Activated CD8-positive, alpha-beta T cell treated with anti-CD3 and anti-CD28 coated beads for 36 hours (primary cell): ENCODE measurements at regions not wholly inside any gene's neighbourhood (a gene's known extent, or its start where the extent isn't known, plus 50 kb on each side); places are given as distances from the start of the nearest gene placed in this dataset.
"Not testable (repeated sequence)": the region's sequence is repeated elsewhere in the genome, so short reads cannot be mapped to it uniquely, and the experiment has no call there.

Experiments used
- ATAC-seq: fragments of 200-7000 bp; cut with Tn5 transposase; one replicate; pipeline ENCODE4 v1.10.0; 2021; ENCODE audit warnings: mild to moderate bottlenecking, moderate library complexity
- CTCF ChIA-PET: fragments of 350-600 bp; sonication (Branson Sonifier 250); formaldehyde crosslinking; loops from one replicate; lab custom pipeline; 2021; ENCODE audit warnings: antibody characterized with exemption; lab: Charles Lee
- POLR2A ChIA-PET: fragments of 350-600 bp; sonication (Branson Sonifier 250); formaldehyde crosslinking; loops from one replicate; lab custom pipeline; 2021; ENCODE audit warnings: antibody characterized with exemption; lab: Charles Lee
- DNase-seq: peaks from one replicate; pipeline ENCODE4 v3.0.0-alpha.2; 2020
- H3K27ac Mint-ChIP-seq: one replicate; pipeline ENCODE4 v1.8.0; 2021; ENCODE audit warnings: mild to moderate bottlenecking, mixed read lengths
- H3K27me3 Mint-ChIP-seq: one replicate; pipeline ENCODE4 v1.8.0; 2021; ENCODE audit warnings: mixed read lengths
- H3K36me3 Mint-ChIP-seq: one replicate; pipeline ENCODE4 v1.8.0; 2021; ENCODE audit warnings: low read depth, mixed read lengths
- H3K4me1 Mint-ChIP-seq: one replicate; pipeline ENCODE4 v1.8.0; 2021; ENCODE audit warnings: low read depth, mixed read lengths
- H3K4me3 Mint-ChIP-seq: one replicate; pipeline ENCODE4 v1.8.0; 2021; ENCODE audit warnings: mild to moderate bottlenecking, moderate library complexity, mixed read lengths
- H3K9me3 Mint-ChIP-seq: one replicate; pipeline ENCODE4 v1.8.0; 2021; ENCODE audit warnings: mixed read lengths
- intact Hi-C: fragments of 100-400 bp; cut with micrococcal nuclease; formaldehyde crosslinking; loops from one replicate; pipeline ENCODE4 v1.10.0; 2022
- TF ChIP-seq, protein P1 (sequence below): fragments of 200-600 bp; IDR thresholded peaks from one replicate; pipeline ENCODE4 v1.8.0; 2022; ENCODE audit warnings: antibody characterized with exemption, mild to moderate bottlenecking

DNA sequence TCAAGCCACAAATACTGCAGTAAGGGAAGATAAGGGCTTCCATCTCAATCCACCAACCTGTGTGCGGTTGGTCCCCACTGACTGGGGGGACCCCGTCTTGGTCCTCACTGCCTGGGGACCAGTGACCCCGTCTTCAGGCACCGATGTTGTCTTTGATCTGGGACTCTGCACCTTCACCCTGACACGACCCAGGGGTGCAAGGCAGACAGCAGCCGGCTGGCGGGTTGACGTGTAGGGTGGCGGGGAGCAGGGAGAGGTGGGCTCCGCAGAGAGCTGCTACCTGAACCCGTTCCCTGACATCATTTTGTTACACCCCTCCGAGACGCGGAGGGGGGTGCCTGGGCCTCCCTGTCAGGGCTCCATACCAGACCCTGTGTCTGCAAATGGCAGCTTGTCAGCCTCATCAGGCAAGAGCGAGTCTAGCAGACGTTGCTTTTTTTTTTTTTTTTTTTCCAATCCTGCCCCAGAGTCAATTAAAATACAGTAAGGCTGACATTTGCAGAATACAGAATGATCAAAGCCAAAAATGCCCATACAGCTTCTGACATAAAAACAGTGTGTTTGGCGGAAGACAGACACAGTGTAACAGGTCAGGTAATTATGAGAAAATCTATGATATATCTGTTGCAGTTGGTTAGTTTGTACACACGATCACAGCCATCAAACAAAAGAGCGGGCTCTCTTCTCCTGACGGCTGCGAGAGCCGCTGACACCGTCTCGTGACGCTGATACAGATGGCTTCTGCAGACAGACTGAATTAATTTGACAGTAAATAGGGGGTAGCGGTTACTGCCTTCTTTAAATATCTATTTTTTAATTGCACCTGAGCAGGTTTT lies 118.6 kb downstream of the CRLF2 start:
- ATAC-seq = peak; percentile 43
- no peak for DNase-seq
- ChIA-PET POLR2A (no interaction called here), CTCF (no interaction called here)
- TF ChIP-seq, protein P1, sequence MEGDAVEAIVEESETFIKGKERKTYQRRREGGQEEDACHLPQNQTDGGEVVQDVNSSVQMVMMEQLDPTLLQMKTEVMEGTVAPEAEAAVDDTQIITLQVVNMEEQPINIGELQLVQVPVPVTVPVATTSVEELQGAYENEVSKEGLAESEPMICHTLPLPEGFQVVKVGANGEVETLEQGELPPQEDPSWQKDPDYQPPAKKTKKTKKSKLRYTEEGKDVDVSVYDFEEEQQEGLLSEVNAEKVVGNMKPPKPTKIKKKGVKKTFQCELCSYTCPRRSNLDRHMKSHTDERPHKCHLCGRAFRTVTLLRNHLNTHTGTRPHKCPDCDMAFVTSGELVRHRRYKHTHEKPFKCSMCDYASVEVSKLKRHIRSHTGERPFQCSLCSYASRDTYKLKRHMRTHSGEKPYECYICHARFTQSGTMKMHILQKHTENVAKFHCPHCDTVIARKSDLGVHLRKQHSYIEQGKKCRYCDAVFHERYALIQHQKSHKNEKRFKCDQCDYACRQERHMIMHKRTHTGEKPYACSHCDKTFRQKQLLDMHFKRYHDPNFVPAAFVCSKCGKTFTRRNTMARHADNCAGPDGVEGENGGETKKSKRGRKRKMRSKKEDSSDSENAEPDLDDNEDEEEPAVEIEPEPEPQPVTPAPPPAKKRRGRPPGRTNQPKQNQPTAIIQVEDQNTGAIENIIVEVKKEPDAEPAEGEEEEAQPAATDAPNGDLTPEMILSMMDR = no peak
- Mint-ChIP-seq H3K36me3 (peaks cover 3% of the 10 kb centered on the region), H3K4me3 (peak overlapping the region; percentile 35), H3K4me1 (peaks cover 3% of the 10 kb centered on the region), H3K27ac (peak overlapping the region; percentile 66), H3K27me3 (no peaks in the 10 kb centered on the region), H3K9me3 (peaks cover 7% of the 10 kb centered on the region)
- intact Hi-C loops = no loop called here

DNA sequence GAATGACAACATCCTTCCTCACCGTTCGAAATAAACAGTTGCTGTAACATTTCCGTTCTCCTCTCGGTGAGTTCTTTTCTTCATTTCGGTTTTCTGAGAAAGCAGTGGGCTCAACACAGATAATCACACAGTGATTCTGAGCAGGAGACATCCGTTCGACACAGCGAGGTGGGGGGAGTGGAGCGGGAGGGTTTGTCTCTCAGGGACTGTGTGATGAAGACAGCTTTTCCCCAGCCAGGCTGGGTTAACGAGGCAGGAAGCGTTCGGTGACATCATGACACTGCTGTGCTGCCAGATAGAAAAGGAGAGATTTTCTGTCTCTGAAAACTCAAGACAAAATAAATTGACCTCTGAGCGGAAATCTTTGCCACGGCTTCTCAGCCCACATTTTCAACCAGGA lies 119.3 kb downstream of the CRLF2 start:
- H3K4me3 Mint-ChIP-seq = peak overlapping the region; percentile 35
- no peaks in the 10 kb centered on the region for H3K27me3 Mint-ChIP-seq
- DNase-seq (peak; percentile 74), ATAC-seq (peak; percentile 97)
- H3K4me1 Mint-ChIP-seq = peaks cover 3% of the 10 kb centered on the region
- H3K36me3 Mint-ChIP-seq = peaks cover 3% of the 10 kb centered on the region
- H3K9me3 Mint-ChIP-seq = peaks cover 7% of the 10 kb centered on the region
- intact Hi-C loops = no loop called here
- ChIA-PET POLR2A (no interaction called here), CTCF (no interaction called here)
- H3K27ac Mint-ChIP-seq = peak overlapping the region; percentile 66
- TF ChIP-seq, protein P1 = no peak

DNA sequence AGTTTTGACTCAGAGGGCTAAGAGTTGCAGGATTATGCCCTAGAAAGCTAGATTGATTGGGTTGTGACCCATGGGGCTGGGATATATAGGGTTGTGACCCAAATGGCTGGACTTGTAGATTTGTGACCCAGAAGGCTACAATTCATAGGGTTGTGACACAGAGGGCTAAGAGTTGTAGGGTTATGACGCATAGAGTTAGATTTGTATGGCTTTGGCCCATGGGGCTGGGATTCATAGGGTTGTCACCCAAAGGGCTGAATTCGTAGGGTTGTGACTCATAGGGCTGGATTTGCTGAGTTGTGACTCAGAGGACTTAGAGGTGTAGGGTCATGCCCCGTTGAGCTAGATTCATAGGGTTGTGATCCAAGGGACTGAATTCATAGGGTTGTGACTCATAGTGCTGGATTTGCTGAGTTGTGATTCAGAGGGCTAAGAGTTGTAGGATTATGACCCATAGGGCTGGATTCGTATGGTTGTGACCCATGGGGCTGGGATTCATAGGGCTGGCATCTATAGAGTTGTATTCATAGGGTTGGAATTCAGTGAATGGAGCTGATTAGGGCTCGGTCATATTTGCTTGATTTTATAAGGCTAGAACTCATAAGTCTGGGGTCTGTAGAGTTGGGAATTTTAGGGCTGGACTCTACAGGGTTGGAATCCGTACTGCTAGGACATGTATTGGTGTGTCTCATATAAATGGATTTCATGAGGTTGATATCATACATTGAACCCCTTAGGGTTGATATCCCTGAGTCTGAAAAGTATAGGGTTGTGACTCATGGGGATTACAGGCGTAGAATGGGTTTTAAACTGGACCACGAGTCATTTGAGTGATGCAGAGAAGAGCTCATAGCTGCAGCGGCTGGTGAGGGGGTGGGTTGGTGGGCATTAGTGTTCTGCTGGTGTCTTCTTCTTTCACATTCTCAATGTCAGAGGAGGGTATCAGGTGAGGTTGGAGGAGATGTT lies 125.7 kb downstream of the CRLF2 start:
- peaks cover 8% of the 10 kb centered on the region for H3K9me3 Mint-ChIP-seq
- DNase-seq (no peak), ATAC-seq (peak; percentile 68)
- H3K27me3 Mint-ChIP-seq = peaks cover 4% of the 10 kb centered on the region
- CTCF ChIA-PET = no interaction called here
- intact Hi-C loops = no loop called here
- H3K4me1 Mint-ChIP-seq = no peaks in the 10 kb centered on the region
- no peaks in the 10 kb centered on the region for H3K36me3 Mint-ChIP-seq
- H3K27ac Mint-ChIP-seq = no peak overlapping the region
- TF ChIP-seq, protein P1 = no peak
- no peak overlapping the region for H3K4me3 Mint-ChIP-seq
- POLR2A ChIA-PET = no interaction called here

DNA sequence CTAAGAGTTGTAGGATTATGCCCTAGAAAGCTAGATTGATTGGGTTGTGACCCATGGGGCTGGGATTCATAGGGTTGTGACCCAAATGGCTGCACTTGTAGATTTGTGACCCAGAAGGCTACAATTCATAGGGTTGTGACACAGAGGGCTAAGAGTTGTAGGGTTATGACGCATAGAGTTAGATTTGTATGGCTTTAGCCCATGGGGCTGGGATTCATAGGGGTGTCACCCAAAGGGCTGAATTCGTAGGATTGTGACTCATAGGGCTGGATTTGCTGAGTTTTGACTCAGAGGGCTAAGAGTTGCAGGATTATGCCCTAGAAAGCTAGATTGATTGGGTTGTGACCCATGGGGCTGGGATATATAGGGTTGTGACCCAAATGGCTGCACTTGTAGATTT lies 126.6 kb downstream of the CRLF2 start:
- ATAC-seq, H3K4me1 Mint-ChIP-seq, H3K36me3 Mint-ChIP-seq, intact Hi-C loops, DNase-seq, CTCF ChIA-PET, H3K9me3 Mint-ChIP-seq, H3K27me3 Mint-ChIP-seq, H3K4me3 Mint-ChIP-seq, POLR2A ChIA-PET, H3K27ac Mint-ChIP-seq: not testable (repeated sequence)

DNA sequence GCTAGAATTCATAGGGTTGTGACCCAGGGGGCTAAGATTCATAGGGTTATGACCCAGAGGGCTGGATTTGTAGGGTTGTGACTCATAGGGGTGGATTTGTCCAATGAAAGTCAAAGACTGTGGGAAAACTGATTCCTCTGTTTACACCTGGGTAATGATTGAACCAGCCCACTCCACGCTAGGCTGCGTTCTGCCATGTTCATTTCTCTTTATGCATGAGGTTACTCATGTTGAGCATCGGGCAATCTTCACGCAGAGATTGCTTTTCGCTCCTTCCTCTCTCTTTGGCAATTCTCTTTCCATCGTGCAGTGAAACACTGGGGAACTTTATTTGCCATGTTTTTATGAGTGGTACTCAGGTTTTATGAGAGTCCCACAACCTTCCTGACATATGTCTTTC lies 127.8 kb downstream of the CRLF2 start:
- H3K9me3 Mint-ChIP-seq = peaks cover 8% of the 10 kb centered on the region
- DNase-seq = no peak
- ChIA-PET CTCF (no interaction called here), POLR2A (no interaction called here)
- H3K36me3 Mint-ChIP-seq = no peaks in the 10 kb centered on the region
- H3K27ac Mint-ChIP-seq = no peak overlapping the region
- no peaks in the 10 kb centered on the region for H3K4me1 Mint-ChIP-seq
- intact Hi-C loops = no loop called here
- TF ChIP-seq, protein P1 = no peak
- ATAC-seq = no peak
- peaks cover 4% of the 10 kb centered on the region for H3K27me3 Mint-ChIP-seq
- no peak overlapping the region for H3K4me3 Mint-ChIP-seq
